GM21717 (cell line): ENCODE measurements at regions not wholly inside any gene's neighbourhood (a gene's known extent, or its start where the extent isn't known, plus 50 kb on each side); places are given as distances from the start of the nearest gene placed in this dataset.

ENCODE experiments used
- ATAC-seq: cut with Tn5 transposase; IDR thresholded peaks from one replicate; pipeline ENCODE4 v1.9.1; 2021; ENCODE audit warnings: mild to moderate bottlenecking, moderate library complexity; ENCODE audit not compliant: unreplicated experiment

- ATAC-seq = no peak
These were observed 59.0 kb upstream of the MINAR1 start for GRCh38 chr15:79373113-79373512.

- no peak for ATAC-seq
These were observed 58.4 kb upstream of the MINAR1 start for GRCh38 chr15:79373728-79374127.

- ATAC-seq = no peak
These were observed 55.8 kb upstream of the MINAR1 start for GRCh38 chr15:79376383-79376782.

GRCh38 chr15:79378394-79379109 is 53.6 kb upstream of the MINAR1 start:
- ATAC-seq = no peak

GRCh38 chr15:79380755-79381497 is 51.2 kb upstream of the MINAR1 start:
- peak; percentile 56 for ATAC-seq

- no peak for ATAC-seq
These were observed 50.5 kb upstream of the MINAR1 start for GRCh38 chr15:79381593-79381992.
